Transverse colon (tissue), 4 donors: ENCODE measurements at regions not wholly inside any gene's neighbourhood (a gene's known extent, or its start where the extent isn't known, plus 50 kb on each side); places are given as distances from the start of the nearest gene placed in this dataset.

ENCODE experiments used
- DNase-seq: peaks from one replicate; pipeline ENCODE4 v3.0.0-alpha.2; 2019
- H3K27ac ChIP-seq, 4 donors: fragments of 200-600 bp; sonication (generic); 2 replicates each; pipeline ENCODE4 v1.5.1; 2016 to 2018; ENCODE audit warnings: inconsistent platforms in 4 of 4
- H3K27me3 ChIP-seq: fragments of 200-600 bp; sonication (generic); 2 replicates; pipeline ENCODE4 v1.5.1; 2017; ENCODE audit warnings: inconsistent platforms
- H3K36me3 ChIP-seq, 4 donors: fragments of 200-600 bp; sonication (generic); 2 replicates each; pipeline ENCODE4 v1.5.1; 2017 to 2019; ENCODE audit warnings: inconsistent platforms in 4 of 4
- H3K4me1 ChIP-seq, 4 donors: fragments of 200-600 bp; sonication (generic); 2 replicates each; pipeline ENCODE4 v1.5.1; 2017 to 2020; ENCODE audit warnings: inconsistent platforms in 4 of 4
- H3K4me3 ChIP-seq, 4 donors: fragments of 200-600 bp; sonication (generic); 1 replicate in 1 of 4; 2 replicates in 3 of 4; pipeline versions ENCODE4 v1.5.1 to v1.6.1; 2017 to 2019; ENCODE audit warnings: inconsistent platforms in 4 of 4
- H3K9me3 ChIP-seq, 2 donors: fragments of 200-600 bp; sonication (generic); 2 replicates each; pipeline ENCODE4 v1.5.1; 2017 to 2019; ENCODE audit warnings: inconsistent platforms in 2 of 2
- CTCF ChIP-seq, 5 experiments: fragments of 200-600 bp in 3 of 5; fragments of 450-650 bp in 2 of 5; sonication (generic) in 3 of 5; IDR thresholded peaks; 1 replicate in 2 of 5; 2 replicates in 3 of 5; pipeline ENCODE4 v1.5.1; 2016 to 2017; ENCODE audit warnings: antibody characterized with exemption in 5 of 5, inconsistent platforms in 3 of 5, mild to moderate bottlenecking in 2 of 5, moderate library complexity in 1 of 5
- EP300 ChIP-seq: sonication (generic); formaldehyde crosslinking; IDR thresholded peaks from one replicate; pipeline ENCODE4 v1.6.1; 2017; ENCODE audit warnings: antibody characterized with exemption, low read depth
- POLR2A ChIP-seq: fragments of 450-650 bp; IDR thresholded peaks from one replicate; pipeline ENCODE4 v1.6.1; 2016; ENCODE audit warnings: antibody characterized with exemption, mild to moderate bottlenecking, moderate library complexity
- POLR2AphosphoS5 ChIP-seq, 3 donors: sonication (generic); formaldehyde crosslinking; IDR thresholded peaks; one replicate each; pipeline ENCODE4 v1.6.1; 2016; ENCODE audit warnings: antibody characterized with exemption in 3 of 3
- WGBS, 2 donors: methylation state at CpG; one replicate each; pipeline ENCODE4 v1.1.5; 2018; ENCODE audit warnings: low coverage in 1 of 2; 5-methylcytosine and 5-hydroxymethylcytosine counted together
- in situ Hi-C, 4 donors: fragments of 200-750 bp; cut with MboI; loops; one replicate each; pipeline versions ENCODE4 v1.15.0 to v1.15.1; 2017; ENCODE audit warnings: low sequenced_read_pairs in 3 of 4, low pct_ligation_motif_present in 1 of 4, low pct_unique_long_range_greater_than_20kb in 1 of 4
- intact Hi-C: fragments of 100-400 bp; cut with DNase I; formaldehyde crosslinking; loops from one replicate; pipeline ENCODE4 v1.15.1; 2023; ENCODE audit warnings: low total_unique reads

GRCh38 chr19:28213470-28214082 is 999.4 kb downstream of the UQCRFS1 start:
- no peak for TF ChIP-seq POLR2A
- TF ChIP-seq POLR2AphosphoS5 (IDR thresholded peaks at IDR 0.05): no peak
- H3K36me3 ChIP-seq: no peaks in the 10 kb centered on the region
- no peak overlapping the region for H3K27ac ChIP-seq
- no peak for DNase-seq
- H3K4me1 ChIP-seq: no peaks in the 10 kb centered on the region
- no peak overlapping the region for H3K4me3 ChIP-seq
- 63 to 64% methylated on average over 6 of the region's 6 CpGs for WGBS, 2 donors
- intact Hi-C loops (no loop called here), in situ Hi-C loops (no loop called here)
- no peaks in the 10 kb centered on the region for H3K9me3 ChIP-seq
- no peaks in the 10 kb centered on the region for H3K27me3 ChIP-seq

GRCh38 chr19:28210886-28211285 is 1002.1 kb downstream of the UQCRFS1 start:
- no peak overlapping the region for H3K4me3 ChIP-seq
- TF ChIP-seq POLR2A: no peak
- TF ChIP-seq POLR2AphosphoS5 (IDR thresholded peaks at IDR 0.05): no peak
- no peak for TF ChIP-seq CTCF (IDR thresholded peaks at IDR 0.05)
- TF ChIP-seq EP300: no peak
- in situ Hi-C loops: no loop called here
- H3K27me3 ChIP-seq: no peaks in the 10 kb centered on the region
- H3K27ac ChIP-seq: no peak overlapping the region
- 51 to 80% methylated on average over 1 to 2 of the region's 2 CpGs for whole genome bisulfite sequencing, 2 donors
- intact Hi-C loops: no loop called here
- H3K9me3 ChIP-seq: no peaks in the 10 kb centered on the region
- H3K4me1 ChIP-seq: no peaks in the 10 kb centered on the region
- no peaks in the 10 kb centered on the region for H3K36me3 ChIP-seq
- DNase-seq: no peak

- no peak overlapping the region for H3K4me3 ChIP-seq
- DNase-seq: no peak
- in situ Hi-C loops: no loop called here
- intact Hi-C loops: no loop called here
- TF ChIP-seq POLR2A: no peak
- TF ChIP-seq EP300: no peak
- no peak for TF ChIP-seq POLR2AphosphoS5 (IDR thresholded peaks at IDR 0.05)
- TF ChIP-seq CTCF (IDR thresholded peaks at IDR 0.05): no peak
- H3K4me1 ChIP-seq: no peaks in the 10 kb centered on the region
- H3K36me3 ChIP-seq: no peaks in the 10 kb centered on the region
- 50 to 70% methylated on average over 1 to 10 of the region's 10 CpGs for WGBS, 2 donors
- no peak overlapping the region for H3K27ac ChIP-seq
- H3K9me3 ChIP-seq: no peaks in the 10 kb centered on the region
- no peaks in the 10 kb centered on the region for H3K27me3 ChIP-seq
Measured at GRCh38 chr19:28208745-28209144, 1004.2 kb downstream of the UQCRFS1 start.

- Histone ChIP-seq H3K4me3 (no peak overlapping the region), H3K27ac (no peak overlapping the region), H3K36me3 (no peaks in the 10 kb centered on the region), H3K9me3 (no peaks in the 10 kb centered on the region), H3K4me1 (no peaks in the 10 kb centered on the region), H3K27me3 (no peaks in the 10 kb centered on the region)
- WGBS, 2 donors: 87 to 92% methylated on average over 3 to 7 of the region's 7 CpGs
- TF ChIP-seq POLR2AphosphoS5 (IDR thresholded peaks at IDR 0.05): no peak
- TF ChIP-seq CTCF (IDR thresholded peaks at IDR 0.05): no peak
- no peak for TF ChIP-seq EP300
- TF ChIP-seq POLR2A: no peak
- no peak for DNase-seq
- intact Hi-C loops (no loop called here), in situ Hi-C loops (no loop called here)
Measured at GRCh38 chr19:28207244-28207643, 1005.7 kb downstream of the UQCRFS1 start.

- Histone ChIP-seq H3K4me1 (no peaks in the 10 kb centered on the region), H3K9me3 (no peaks in the 10 kb centered on the region), H3K4me3 (no peak overlapping the region), H3K27me3 (no peaks in the 10 kb centered on the region), H3K27ac (no peak overlapping the region), H3K36me3 (no peaks in the 10 kb centered on the region)
- in situ Hi-C loops: no loop called here
- intact Hi-C loops: no loop called here
- WGBS, 2 donors: 92 to 97% methylated on average over 4 to 5 of the region's 5 CpGs
- TF ChIP-seq CTCF (IDR thresholded peaks at IDR 0.05) (no peak), POLR2AphosphoS5 (IDR thresholded peaks at IDR 0.05) (no peak), POLR2A (no peak), EP300 (no peak)
- no peak for DNase-seq
Measured at GRCh38 chr19:28201462-28201943, 1011.4 kb downstream of the UQCRFS1 start.
